ENCODE measurements at regions not wholly inside any gene's neighbourhood (a gene's known extent, or its start where the extent isn't known, plus 50 kb on each side); places are given as distances from the start of the nearest gene placed in this dataset.

DNA sequence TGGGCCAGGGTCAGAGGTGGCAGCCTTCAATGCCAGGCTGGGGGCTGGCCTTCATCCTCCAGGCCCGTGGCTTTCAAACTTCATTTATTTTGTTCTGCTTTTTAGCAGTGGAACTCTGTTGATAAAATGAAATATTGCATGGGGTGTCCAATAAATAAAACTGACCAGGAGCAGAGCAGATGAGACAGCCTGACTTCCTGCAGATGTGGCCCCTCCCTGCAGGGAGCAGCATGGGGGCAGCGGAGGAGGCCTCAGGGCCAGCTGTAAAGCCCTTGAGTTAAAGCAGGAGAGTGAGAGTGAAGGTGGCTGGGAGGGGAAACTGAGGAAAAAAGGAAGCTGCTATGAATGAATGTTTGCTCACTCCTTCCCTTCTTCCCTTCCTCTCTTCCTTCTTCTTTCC, 120.3 kb downstream of the RPAP3 start:
- TF ChIP-seq, protein P1, sequence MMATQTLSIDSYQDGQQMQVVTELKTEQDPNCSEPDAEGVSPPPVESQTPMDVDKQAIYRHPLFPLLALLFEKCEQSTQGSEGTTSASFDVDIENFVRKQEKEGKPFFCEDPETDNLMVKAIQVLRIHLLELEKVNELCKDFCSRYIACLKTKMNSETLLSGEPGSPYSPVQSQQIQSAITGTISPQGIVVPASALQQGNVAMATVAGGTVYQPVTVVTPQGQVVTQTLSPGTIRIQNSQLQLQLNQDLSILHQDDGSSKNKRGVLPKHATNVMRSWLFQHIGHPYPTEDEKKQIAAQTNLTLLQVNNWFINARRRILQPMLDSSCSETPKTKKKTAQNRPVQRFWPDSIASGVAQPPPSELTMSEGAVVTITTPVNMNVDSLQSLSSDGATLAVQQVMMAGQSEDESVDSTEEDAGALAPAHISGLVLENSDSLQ (IDR thresholded peaks at IDR 0.05): no peak
- TF ChIP-seq TARDBP (IDR thresholded peaks at IDR 0.05) (no peak), NFRKB (IDR thresholded peaks at IDR 0.05) (no peak), ARNT (IDR thresholded peaks at IDR 0.05) (no peak), SUZ12 (IDR thresholded peaks at IDR 0.05) (no peak), CTBP1 (IDR thresholded peaks at IDR 0.05; ENCODE audit: borderline replicate concordance) (no peak), FOXK2 (IDR thresholded peaks at IDR 0.05) (no peak)
- POLR2A ChIA-PET: no interaction called here
- DNase-seq (ENCODE audit: extremely low spot score): no peak
- CTCF ChIA-PET: no interaction called here

DNA sequence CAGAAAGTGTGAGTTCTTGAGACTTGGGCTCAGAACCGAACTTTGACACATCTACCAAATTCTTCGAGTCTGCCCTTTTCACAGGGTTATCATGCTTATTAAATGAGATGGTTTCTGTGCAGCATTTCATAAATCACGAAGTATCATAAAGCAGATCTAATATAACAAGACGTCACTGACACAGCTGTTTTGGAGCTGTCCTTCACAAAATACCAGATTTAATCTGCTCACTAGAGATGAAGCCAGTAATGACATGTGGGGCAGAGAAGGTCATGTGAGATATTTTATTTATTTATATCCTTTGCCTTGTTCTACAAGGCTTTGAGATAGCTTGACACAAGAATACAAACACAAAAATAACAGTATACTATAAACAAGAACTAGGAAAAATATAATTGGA, 127.0 kb downstream of the RPAP3 start:
- TF ChIP-seq FOXK2 (IDR thresholded peaks at IDR 0.05) (no peak), SUZ12 (IDR thresholded peaks at IDR 0.05) (no peak), HDGF (IDR thresholded peaks at IDR 0.05; ENCODE audit: borderline replicate concordance) (no peak), ELF4 (IDR thresholded peaks at IDR 0.05) (no peak), NFRKB (IDR thresholded peaks at IDR 0.05) (no peak), L3MBTL2 (conservative IDR thresholded peaks at IDR 0.05) (no peak)
- POLR2A ChIA-PET: no interaction called here
- DNase-seq (ENCODE audit: extremely low spot score): no peak
- CTCF ChIA-PET: no interaction called here

DNA sequence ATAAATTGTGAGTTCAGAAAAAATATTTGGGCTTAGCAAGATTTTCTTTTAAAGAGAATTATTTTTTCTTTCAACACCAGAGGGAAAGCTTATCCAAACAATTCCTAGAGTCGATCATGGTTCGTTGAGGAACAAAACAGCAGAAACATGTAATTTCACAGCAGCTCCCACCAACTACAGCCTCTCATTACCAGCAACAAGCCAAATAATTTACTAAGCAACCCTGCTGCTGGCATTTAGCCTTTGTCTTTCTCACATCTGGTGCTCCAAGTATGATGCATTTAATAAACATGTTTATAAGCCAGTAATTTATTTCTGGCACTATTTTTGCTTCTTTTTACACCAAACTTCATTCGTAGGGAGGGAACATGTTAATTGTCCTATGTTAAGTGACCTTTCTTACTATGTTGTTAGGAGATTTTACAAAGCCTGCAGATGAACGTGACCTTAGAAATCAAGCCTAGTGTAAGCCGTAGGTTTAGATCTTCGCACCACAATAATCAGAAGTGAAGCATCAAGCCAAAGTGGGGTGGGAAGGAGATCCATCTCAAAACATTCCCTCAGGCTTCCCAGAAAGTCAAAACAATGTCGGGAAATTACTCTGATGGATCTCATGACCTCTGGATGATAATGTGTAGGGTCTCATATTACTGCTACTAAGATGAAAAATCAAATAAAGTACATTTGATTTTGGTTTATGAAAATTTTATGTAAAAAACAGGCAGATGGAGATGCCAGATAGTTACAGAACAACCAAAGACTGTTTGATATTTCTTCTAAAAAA, 128.4 kb downstream of the RPAP3 start:
- no peak for TF ChIP-seq ARNT (IDR thresholded peaks at IDR 0.05)
- TF ChIP-seq SUZ12 (IDR thresholded peaks at IDR 0.05): no peak
- TF ChIP-seq ELF4 (IDR thresholded peaks at IDR 0.05): no peak
- TF ChIP-seq CTBP1 (IDR thresholded peaks at IDR 0.05; ENCODE audit: borderline replicate concordance): no peak
- TF ChIP-seq FOXK2 (IDR thresholded peaks at IDR 0.05): no peak
- TF ChIP-seq HDGF (IDR thresholded peaks at IDR 0.05; ENCODE audit: borderline replicate concordance): no peak
- no peak for TF ChIP-seq FOXA1 (IDR thresholded peaks at IDR 0.05)
- no peak for TF ChIP-seq TARDBP (IDR thresholded peaks at IDR 0.05)
- no peak for TF ChIP-seq BHLHE40 (IDR thresholded peaks at IDR 0.05; ENCODE audit: borderline replicate concordance)
- no peak for TF ChIP-seq L3MBTL2 (conservative IDR thresholded peaks at IDR 0.05)
- no peak for TF ChIP-seq ZNF384 (IDR thresholded peaks at IDR 0.05)
- no peak for TF ChIP-seq NFRKB (IDR thresholded peaks at IDR 0.05)
- TF ChIP-seq LEF1 (IDR thresholded peaks at IDR 0.05; ENCODE audit: borderline replicate concordance): no peak
- no peak for TF ChIP-seq SP1 (IDR thresholded peaks at IDR 0.05)
- TF ChIP-seq, protein P1 (IDR thresholded peaks at IDR 0.05): no peak
- TF ChIP-seq FOXM1 (IDR thresholded peaks at IDR 0.05; ENCODE audit: borderline replicate concordance): no peak
- ChIA-PET CTCF (interaction anchor here (1.0 kb wide), 1 partner anchor 9 kb away, joined by 3 read pairs; no protein-coding TSS in a partner anchor), POLR2A (no interaction called here)
- no peak for DNase-seq (ENCODE audit: extremely low spot score)

DNA sequence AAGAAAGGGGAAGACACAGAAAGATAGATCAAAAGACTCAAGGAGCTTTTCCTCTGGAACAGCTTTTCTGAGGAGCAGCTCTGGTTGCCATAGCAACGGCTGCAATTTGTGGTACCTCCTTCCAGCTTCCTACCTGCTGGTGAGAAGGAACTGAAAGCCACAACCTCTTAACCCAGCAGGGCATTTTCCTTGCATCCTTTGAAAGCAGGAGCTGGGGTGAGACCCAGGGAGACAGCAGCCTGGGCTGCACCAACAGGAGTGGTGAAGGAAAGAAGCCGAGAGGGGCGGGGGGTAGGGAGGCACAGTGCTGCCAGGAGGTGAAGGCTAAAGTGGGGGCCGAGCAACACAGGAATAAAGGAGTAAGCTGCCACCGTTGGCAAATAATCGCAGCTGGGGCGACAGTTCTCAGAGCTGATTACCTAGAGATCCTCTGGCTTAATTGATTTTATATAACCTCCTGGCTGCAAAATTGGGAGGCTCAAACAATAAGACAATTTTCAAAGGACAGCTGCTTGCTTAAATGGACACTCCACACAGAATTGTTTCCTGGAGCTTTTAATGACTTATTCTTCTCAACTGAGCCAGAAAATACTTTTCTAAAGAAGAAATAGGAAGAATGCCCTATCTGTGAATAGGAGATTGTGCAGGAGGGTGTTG, 129.4 kb downstream of the RPAP3 start:
- TF ChIP-seq BHLHE40 (IDR thresholded peaks at IDR 0.05; ENCODE audit: borderline replicate concordance) (no peak), FOXM1 (IDR thresholded peaks at IDR 0.05; ENCODE audit: borderline replicate concordance) (no peak), FOXK2 (IDR thresholded peaks at IDR 0.05) (no peak), ARNT (IDR thresholded peaks at IDR 0.05) (no peak), ELF4 (IDR thresholded peaks at IDR 0.05) (no peak), FOXA1 (IDR thresholded peaks at IDR 0.05) (no peak), LEF1 (IDR thresholded peaks at IDR 0.05; ENCODE audit: borderline replicate concordance) (no peak), CTBP1 (IDR thresholded peaks at IDR 0.05; ENCODE audit: borderline replicate concordance) (no peak), TARDBP (IDR thresholded peaks at IDR 0.05) (no peak), ZNF384 (IDR thresholded peaks at IDR 0.05) (no peak), L3MBTL2 (conservative IDR thresholded peaks at IDR 0.05) (no peak), HDGF (IDR thresholded peaks at IDR 0.05; ENCODE audit: borderline replicate concordance) (no peak), NFRKB (IDR thresholded peaks at IDR 0.05) (no peak)
- DNase-seq (ENCODE audit: extremely low spot score): no peak
- ChIA-PET POLR2A (no interaction called here), CTCF (interaction anchor here (1.0 kb wide), 1 partner anchor 8 kb away, joined by 3 read pairs; no protein-coding TSS in a partner anchor)

DNA sequence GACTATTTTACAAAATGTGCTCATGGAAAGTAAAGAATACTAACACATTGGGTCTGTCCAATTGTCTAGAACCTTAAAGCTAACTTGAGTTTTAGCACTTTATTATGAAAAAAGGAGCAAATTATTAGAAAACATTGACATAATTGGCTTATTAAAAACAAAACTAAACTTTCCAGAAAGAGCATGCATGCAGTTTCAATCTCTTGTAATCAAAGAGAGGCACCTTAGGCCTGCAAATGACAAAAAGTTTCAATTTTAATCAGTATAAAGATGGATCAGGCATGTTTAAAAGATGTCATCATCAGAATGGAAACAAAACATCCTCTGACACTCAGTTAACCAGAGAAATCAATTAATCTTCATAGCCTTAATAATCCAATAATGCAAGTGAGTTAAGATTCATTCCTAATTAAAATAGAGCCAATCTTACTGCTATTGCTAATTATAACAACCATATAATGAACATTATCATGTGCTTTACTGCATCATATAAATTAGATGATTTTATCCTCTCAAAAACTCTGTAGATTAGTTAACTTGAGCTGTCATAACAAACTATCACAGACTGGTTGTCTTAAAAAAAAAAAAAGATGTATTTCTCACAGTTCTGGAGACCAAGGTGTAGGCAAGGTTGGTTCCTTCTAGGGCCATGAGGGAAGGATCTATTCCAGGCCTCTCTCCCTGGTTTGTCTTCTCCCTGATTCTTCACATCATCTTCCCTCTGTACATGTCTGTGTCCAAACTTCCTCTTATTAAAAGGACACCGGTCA, 131.4 kb downstream of the RPAP3 start:
- no peak for DNase-seq (ENCODE audit: extremely low spot score)
- TF ChIP-seq L3MBTL2 (conservative IDR thresholded peaks at IDR 0.05) (no peak), TARDBP (IDR thresholded peaks at IDR 0.05) (no peak)
- ChIA-PET POLR2A (no interaction called here), CTCF (no interaction called here)

DNA sequence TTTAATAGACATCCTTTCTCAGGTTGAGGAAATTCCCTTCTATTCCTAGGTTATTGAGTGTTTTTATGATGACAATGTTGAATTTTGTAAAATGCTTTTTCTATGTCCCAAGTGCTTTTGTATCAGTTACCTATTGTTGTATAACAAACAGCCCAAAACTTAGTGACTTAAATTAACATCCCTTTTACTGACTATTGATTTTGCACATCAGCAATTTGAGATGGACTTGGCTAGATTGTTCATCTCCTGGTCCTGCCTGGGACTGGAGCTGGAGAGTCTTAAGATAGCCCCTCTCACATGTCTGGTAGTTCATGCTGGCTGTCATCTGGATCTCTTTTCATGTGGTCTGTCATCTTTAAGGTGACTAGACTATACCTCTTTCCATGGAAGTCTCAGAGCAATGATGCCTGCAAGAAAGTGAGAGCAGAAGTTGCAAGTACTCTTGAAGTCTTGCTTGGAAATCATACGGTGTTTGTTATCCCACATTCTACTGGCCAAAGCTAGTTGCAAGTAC, 132.6 kb downstream of the RPAP3 start:
- no peak for TF ChIP-seq SUZ12 (IDR thresholded peaks at IDR 0.05)
- TF ChIP-seq L3MBTL2 (conservative IDR thresholded peaks at IDR 0.05): no peak
- TF ChIP-seq NFRKB (IDR thresholded peaks at IDR 0.05): no peak
- TF ChIP-seq SP1 (IDR thresholded peaks at IDR 0.05): no peak
- no peak for TF ChIP-seq ELF4 (IDR thresholded peaks at IDR 0.05)
- TF ChIP-seq FOXM1 (IDR thresholded peaks at IDR 0.05; ENCODE audit: borderline replicate concordance): no peak
- TF ChIP-seq ZNF384 (IDR thresholded peaks at IDR 0.05): no peak
- TF ChIP-seq FOXK2 (IDR thresholded peaks at IDR 0.05): no peak
- TF ChIP-seq CTBP1 (IDR thresholded peaks at IDR 0.05; ENCODE audit: borderline replicate concordance): no peak
- no peak for TF ChIP-seq TARDBP (IDR thresholded peaks at IDR 0.05)
- TF ChIP-seq BHLHE40 (IDR thresholded peaks at IDR 0.05; ENCODE audit: borderline replicate concordance): no peak
- TF ChIP-seq FOXA1 (IDR thresholded peaks at IDR 0.05): no peak
- no peak for TF ChIP-seq LEF1 (IDR thresholded peaks at IDR 0.05; ENCODE audit: borderline replicate concordance)
- TF ChIP-seq ARNT (IDR thresholded peaks at IDR 0.05): no peak
- TF ChIP-seq, protein P1 (IDR thresholded peaks at IDR 0.05): no peak
- no peak for TF ChIP-seq HDGF (IDR thresholded peaks at IDR 0.05; ENCODE audit: borderline replicate concordance)
- ChIA-PET CTCF (no interaction called here), POLR2A (no interaction called here)

More for the DNA sequence above, 132.6 kb downstream of the RPAP3 start:
- no peak for DNase-seq (ENCODE audit: extremely low spot score)

All from HEK293T (cell line).